Smooth muscle cell (in vitro differentiated cells): ENCODE measurements at regions not wholly inside any gene's neighbourhood (a gene's known extent, or its start where the extent isn't known, plus 50 kb on each side); places are given as distances from the start of the nearest gene placed in this dataset. TPM values are rescaled to one million over a fixed set of nuclear protein-coding genes. Genes with fewer than 3 reads are reported as not detected.
A peak's percentile ranks its signal among the peaks of the same experiment; 100 is the strongest.

ENCODE experiments used
- DNase-seq: peaks from one replicate; lab custom pipeline; 2025; ENCODE audit not compliant: unreplicated experiment; lab: John Stamatoyannopoulos, UW
- H2AFZ ChIP-seq: fragments of 200-600 bp; sonication (generic); 2 replicates; pipeline ENCODE4 v1.6.0; 2016; ENCODE audit warnings: antibody characterized with exemption, low read depth, mild to moderate bottlenecking
- H3F3A ChIP-seq: fragments of 200-600 bp; sonication (generic); 2 replicates; pipeline ENCODE4 v1.6.0; 2017; ENCODE audit warnings: antibody characterized with exemption, low read depth
- H3K27ac ChIP-seq: fragments of 200-600 bp; sonication (generic); 2 replicates; pipeline ENCODE4 v1.5.1; 2016; ENCODE audit warnings: low read depth, mild to moderate bottlenecking
- H3K27me3 ChIP-seq: fragments of 200-600 bp; sonication (generic); 2 replicates; pipeline ENCODE4 v1.6.1; 2016; ENCODE audit warnings: low read depth, mild to moderate bottlenecking
- H3K36me3 ChIP-seq: fragments of 200-600 bp; sonication (generic); 2 replicates; pipeline ENCODE4 v1.5.1; 2016; ENCODE audit warnings: low read depth
- H3K4me1 ChIP-seq: fragments of 200-600 bp; sonication (generic); 2 replicates; pipeline ENCODE4 v1.5.1; 2016; ENCODE audit warnings: low read depth
- H3K4me2 ChIP-seq: fragments of 200-600 bp; sonication (generic); 2 replicates; pipeline ENCODE4 v1.6.0; 2016; ENCODE audit warnings: mild to moderate bottlenecking
- H3K4me3 ChIP-seq: fragments of 200-600 bp; sonication (generic); 2 replicates; pipeline ENCODE4 v1.5.1; 2016; ENCODE audit warnings: mild to moderate bottlenecking
- H3K79me2 ChIP-seq: fragments of 200-600 bp; sonication (generic); 2 replicates; pipeline ENCODE4 v1.6.0; 2016; ENCODE audit warnings: low read depth, mild to moderate bottlenecking
- H3K9ac ChIP-seq: fragments of 200-600 bp; sonication (generic); 2 replicates; pipeline ENCODE4 v1.6.0; 2016; ENCODE audit warnings: low read depth
- H3K9me3 ChIP-seq: fragments of 200-600 bp; sonication (generic); replicated peaks from 2 replicates; pipeline ENCODE4 v1.5.1; 2016; ENCODE audit warnings: low read depth
- H4K20me1 ChIP-seq: fragments of 200-600 bp; sonication (generic); 2 replicates; pipeline ENCODE4 v1.6.0; 2016; ENCODE audit warnings: low read depth
- WGBS: methylation state at CpG from one replicate; pipeline ENCODE4 v1.1.7; 2016; ENCODE audit warnings: low lambda C conversion rate; 5-methylcytosine and 5-hydroxymethylcytosine counted together
- small RNA-seq: library from RNA; depleted of rRNA; stranded (forward); fragments of <200 nt; gene quantifications from one replicate; pipeline ENCODE3, GENCODE V24; 2014
- TF ChIP-seq, protein P1 (sequence below): fragments of 200-600 bp; sonication (generic); IDR thresholded peaks from 2 replicates; pipeline ENCODE4 v1.5.1; 2017; ENCODE audit warnings: borderline replicate concordance, mild to moderate bottlenecking, antibody characterized with exemption; ENCODE audit not compliant: insufficient read depth, poor library complexity, severe bottlenecking

DNA sequence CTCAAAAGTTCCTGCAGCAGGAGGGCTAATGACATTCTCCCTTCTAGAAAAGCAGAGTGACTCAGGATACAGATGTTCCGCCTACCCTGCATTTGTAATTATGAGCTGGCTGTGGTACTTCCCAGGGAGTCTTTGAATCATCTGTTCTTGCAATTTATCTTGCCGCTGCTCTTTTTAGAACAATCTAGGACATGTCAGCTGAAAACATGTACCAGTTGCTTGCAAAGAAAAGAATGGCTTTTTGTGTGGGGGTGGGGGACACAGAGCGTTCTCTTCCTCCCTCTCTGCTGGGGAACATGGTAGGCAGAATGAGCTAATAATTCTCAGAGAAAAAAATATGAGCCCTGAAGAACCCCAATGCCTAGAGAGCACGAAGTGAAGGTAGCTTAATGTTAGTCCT lies 51.7 kb upstream of the TUT7 start:
- WGBS = 5% methylated on average over 4 of the region's 4 CpGs
- no peaks in the 10 kb centered on the region for H3K36me3 ChIP-seq
- H3K4me1 ChIP-seq = peaks cover 16% of the 10 kb centered on the region
- H3K79me2 ChIP-seq = no peaks in the 10 kb centered on the region
- peak overlapping the region; percentile 6 for H3K4me3 ChIP-seq
- H4K20me1 ChIP-seq = no peaks in the 10 kb centered on the region
- TF ChIP-seq, protein P1, sequence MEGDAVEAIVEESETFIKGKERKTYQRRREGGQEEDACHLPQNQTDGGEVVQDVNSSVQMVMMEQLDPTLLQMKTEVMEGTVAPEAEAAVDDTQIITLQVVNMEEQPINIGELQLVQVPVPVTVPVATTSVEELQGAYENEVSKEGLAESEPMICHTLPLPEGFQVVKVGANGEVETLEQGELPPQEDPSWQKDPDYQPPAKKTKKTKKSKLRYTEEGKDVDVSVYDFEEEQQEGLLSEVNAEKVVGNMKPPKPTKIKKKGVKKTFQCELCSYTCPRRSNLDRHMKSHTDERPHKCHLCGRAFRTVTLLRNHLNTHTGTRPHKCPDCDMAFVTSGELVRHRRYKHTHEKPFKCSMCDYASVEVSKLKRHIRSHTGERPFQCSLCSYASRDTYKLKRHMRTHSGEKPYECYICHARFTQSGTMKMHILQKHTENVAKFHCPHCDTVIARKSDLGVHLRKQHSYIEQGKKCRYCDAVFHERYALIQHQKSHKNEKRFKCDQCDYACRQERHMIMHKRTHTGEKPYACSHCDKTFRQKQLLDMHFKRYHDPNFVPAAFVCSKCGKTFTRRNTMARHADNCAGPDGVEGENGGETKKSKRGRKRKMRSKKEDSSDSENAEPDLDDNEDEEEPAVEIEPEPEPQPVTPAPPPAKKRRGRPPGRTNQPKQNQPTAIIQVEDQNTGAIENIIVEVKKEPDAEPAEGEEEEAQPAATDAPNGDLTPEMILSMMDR = no peak
- no peak for DNase-seq
- no peak overlapping the region for H2AFZ ChIP-seq
- H3K9me3 ChIP-seq = no peaks in the 10 kb centered on the region
- no peaks in the 10 kb centered on the region for H3K27me3 ChIP-seq
- H3K4me2 ChIP-seq = peak overlapping the region; percentile 75
- peak overlapping the region; percentile 94 for H3K27ac ChIP-seq
- H3K9ac ChIP-seq = peak overlapping the region; percentile 74
- peaks cover 12% of the 10 kb centered on the region for H3F3A ChIP-seq

DNA sequence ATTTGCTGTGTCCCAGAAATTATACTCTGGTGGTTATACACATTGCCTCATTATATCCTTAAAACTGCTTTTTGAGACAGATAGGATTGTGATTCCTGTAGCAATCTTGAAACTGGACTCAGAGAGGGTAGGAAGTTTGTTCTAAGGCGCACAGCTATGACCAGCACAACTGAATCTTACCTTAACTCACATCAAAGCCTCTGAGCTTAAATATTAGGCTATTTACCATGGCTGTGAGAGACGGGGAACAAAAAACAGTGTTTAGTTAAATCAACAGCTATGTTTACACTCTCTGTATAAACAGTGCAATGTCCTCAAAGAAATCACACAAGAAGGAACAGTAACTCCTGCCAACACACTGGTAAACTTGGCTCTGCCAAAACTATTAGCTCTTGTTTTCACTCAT lies 50.9 kb upstream of the TUT7 start:
- peaks cover 12% of the 10 kb centered on the region for H3F3A ChIP-seq
- 75% methylated on average over 2 of the region's 2 CpGs for WGBS
- peak overlapping the region; percentile 3 for H3K4me2 ChIP-seq
- H3K27ac ChIP-seq = peak overlapping the region; percentile 94
- H3K27me3 ChIP-seq = no peaks in the 10 kb centered on the region
- H3K4me3 ChIP-seq = no peak overlapping the region
- H3K9me3 ChIP-seq = no peaks in the 10 kb centered on the region
- H2AFZ ChIP-seq = peak overlapping the region; percentile 13
- peaks cover 16% of the 10 kb centered on the region for H3K4me1 ChIP-seq
- DNase-seq = no peak
- H4K20me1 ChIP-seq = no peaks in the 10 kb centered on the region
- H3K79me2 ChIP-seq = no peaks in the 10 kb centered on the region
- H3K36me3 ChIP-seq = no peaks in the 10 kb centered on the region
- no peak overlapping the region for H3K9ac ChIP-seq
- TF ChIP-seq, protein P1 = no peak

Small RNA genes lying in the stretch of these regions (small RNA-seq; reads per million reads assigned to genes)
- not detected for gene AL158828.1
- gene RNU2-36P = 0.08 reads per million
